PFSK-1 (cell line): ENCODE measurements at regions not wholly inside any gene's neighbourhood (a gene's known extent, or its start where the extent isn't known, plus 50 kb on each side); places are given as distances from the start of the nearest gene placed in this dataset.

Source experiments
- FOXP2 ChIP-seq: optimal IDR thresholded peaks from 2 replicates; pipeline ENCODE3; 2011; ENCODE audit warnings: borderline replicate concordance, control low read depth, inconsistent platforms; ENCODE audit not compliant: insufficient read depth; ENCODE audit errors: extremely low read length, extremely low read depth
- POLR2AphosphoS5 ChIP-seq: IDR thresholded peaks from 2 replicates; pipeline ENCODE4 v1.6.1; 2012; ENCODE audit warnings: low read depth, mild to moderate bottlenecking, control low read depth, low read length, moderate library complexity
- REST ChIP-seq, 2 experiments: IDR thresholded peaks; 2 replicates each; pipeline versions ENCODE4 v1.6.1 to v1.8.0; 2011 to 2012; ENCODE audit warnings: low read depth in 2 of 2, low read length in 2 of 2, control low read depth in 1 of 2, inconsistent platforms in 1 of 2, mild to moderate bottlenecking in 1 of 2, moderate library complexity in 1 of 2; ENCODE audit not compliant: insufficient read depth in 1 of 2
- SIN3A ChIP-seq: IDR thresholded peaks from 2 replicates; pipeline ENCODE4 v1.6.1; 2012; ENCODE audit warnings: mild to moderate bottlenecking, low read length, moderate library complexity, borderline replicate concordance; ENCODE audit not compliant: insufficient read depth
- TAF1 ChIP-seq: IDR thresholded peaks from 2 replicates; pipeline ENCODE4 v1.6.1; 2012; ENCODE audit warnings: low read length, control low read depth, borderline replicate concordance; ENCODE audit not compliant: insufficient read depth

GRCh38 chr2:128491692-128492244 is 173.1 kb upstream of the HS6ST1 start:
- TF ChIP-seq FOXP2 (no peak), TAF1 (no peak), SIN3A (no peak), REST (IDR thresholded peaks at IDR 0.05; ENCODE audit: insufficient read depth in 1 of 2, low read depth in 2 of 2, low read length in 2 of 2) (no peak), POLR2AphosphoS5 (no peak)

- TF ChIP-seq POLR2AphosphoS5 (no peak), SIN3A (no peak), REST (IDR thresholded peaks at IDR 0.05; ENCODE audit: insufficient read depth in 1 of 2, low read depth in 2 of 2, low read length in 2 of 2) (no peak), FOXP2 (no peak), TAF1 (no peak)
Observed at GRCh38 chr2:128492966-128493811, 174.5 kb upstream of the HS6ST1 start.

- TF ChIP-seq SIN3A (no peak), TAF1 (no peak), REST (IDR thresholded peaks at IDR 0.05; ENCODE audit: insufficient read depth in 1 of 2, low read depth in 2 of 2, low read length in 2 of 2) (no peak), FOXP2 (no peak), POLR2AphosphoS5 (no peak)
Observed at GRCh38 chr2:128493880-128494279, 175.2 kb upstream of the HS6ST1 start.

GRCh38 chr2:128494307-128494639 is 175.6 kb upstream of the HS6ST1 start:
- TF ChIP-seq REST (IDR thresholded peaks at IDR 0.05; ENCODE audit: insufficient read depth in 1 of 2, low read depth in 2 of 2, low read length in 2 of 2) (no peak), POLR2AphosphoS5 (no peak), TAF1 (no peak), SIN3A (no peak), FOXP2 (no peak)
